CD4-positive, alpha-beta memory T cell (primary cell): ENCODE measurements at regions not wholly inside any gene's neighbourhood (a gene's known extent, or its start where the extent isn't known, plus 50 kb on each side); places are given as distances from the start of the nearest gene placed in this dataset.

Experiments used
- CTCF ChIA-PET: fragments of 350-600 bp; sonication (Branson Sonifier 250); formaldehyde crosslinking; loops from one replicate; lab custom pipeline; 2021; ENCODE audit warnings: inconsistent platforms; ENCODE audit not compliant: partially characterized antibody; lab: Charles Lee
- POLR2A ChIA-PET: fragments of 350-600 bp; sonication (Branson Sonifier 250); formaldehyde crosslinking; loops from one replicate; lab custom pipeline; 2021; ENCODE audit not compliant: partially characterized antibody; lab: Charles Lee
- DNase-seq, 5 donors: peaks; one replicate each; pipeline versions ENCODE4 v3.0.0 to v3.0.0-alpha.2; 2020 to 2022; ENCODE audit warnings: mixed read lengths in 1 of 5
- H3K27ac ChIP-seq: one replicate; pipeline ENCODE4 v1.7.0; 2013; ENCODE audit warnings: low read depth, low read length
- H3K27me3 ChIP-seq: 2 replicates; pipeline ENCODE4 v1.7.0; 2013; ENCODE audit warnings: mild to moderate bottlenecking, low read length, moderate library complexity; ENCODE audit not compliant: insufficient read depth
- H3K36me3 ChIP-seq: 2 replicates; pipeline ENCODE4 v1.7.0; 2013; ENCODE audit warnings: mild to moderate bottlenecking, low read length, moderate library complexity; ENCODE audit not compliant: insufficient read depth
- H3K4me1 ChIP-seq: 2 replicates; pipeline ENCODE4 v1.7.0; 2013; ENCODE audit warnings: mild to moderate bottlenecking, low read length, moderate library complexity; ENCODE audit not compliant: insufficient read depth
- H3K4me3 ChIP-seq, 2 donors: one replicate each; pipeline ENCODE4 v1.7.0; 2013; ENCODE audit warnings: low read length in 2 of 2, mild to moderate bottlenecking in 1 of 2
- H3K9me3 ChIP-seq, 2 donors: one replicate each; pipeline ENCODE4 v1.7.0; 2013; ENCODE audit warnings: low read length in 2 of 2, control low read depth in 1 of 2; ENCODE audit not compliant: control insufficient read depth in 1 of 2
- H3K27ac Mint-ChIP-seq, 7 donors: one replicate each; pipeline ENCODE4 v1.8.0; 2020 to 2021; ENCODE audit warnings: mixed read lengths in 7 of 7, mild to moderate bottlenecking in 6 of 7, inconsistent platforms in 3 of 7, moderate library complexity in 3 of 7
- H3K27me3 Mint-ChIP-seq, 2 donors: one replicate each; pipeline ENCODE4 v1.8.0; 2020 to 2021; ENCODE audit warnings: mixed read lengths in 2 of 2
- H3K36me3 Mint-ChIP-seq, 2 donors: one replicate each; pipeline ENCODE4 v1.8.0; 2020 to 2021; ENCODE audit warnings: mixed read lengths in 2 of 2, inconsistent platforms in 1 of 2, mild to moderate bottlenecking in 1 of 2
- H3K4me1 Mint-ChIP-seq, 4 donors: one replicate each; pipeline ENCODE4 v1.8.0; 2020 to 2021; ENCODE audit warnings: mixed read lengths in 4 of 4, mild to moderate bottlenecking in 1 of 4
- H3K4me3 Mint-ChIP-seq, 8 donors: one replicate each; pipeline ENCODE4 v1.8.0; 2020 to 2021; ENCODE audit warnings: mixed read lengths in 8 of 8, mild to moderate bottlenecking in 7 of 8, moderate library complexity in 6 of 8, inconsistent platforms in 3 of 8
- H3K9me3 Mint-ChIP-seq, 8 donors: one replicate each; pipeline ENCODE4 v1.8.0; 2020 to 2021; ENCODE audit warnings: mixed read lengths in 8 of 8, mild to moderate bottlenecking in 5 of 8, inconsistent platforms in 3 of 8, moderate library complexity in 1 of 8
- intact Hi-C: fragments of 100-400 bp; cut with micrococcal nuclease; formaldehyde crosslinking; loops from one replicate; pipeline ENCODE4 v1.15.1; 2023

- no peak overlapping the region for H3K4me3 Mint-ChIP-seq
- H3K36me3 ChIP-seq: no peaks in the 10 kb centered on the region
- no peaks in the 10 kb centered on the region for H3K9me3 ChIP-seq
- no peak overlapping the region for H3K4me3 ChIP-seq
- peaks cover 12 to 17% of the 10 kb centered on the region in 2 donors for H3K27me3 Mint-ChIP-seq
- H3K4me1 ChIP-seq: no peaks in the 10 kb centered on the region
- ChIA-PET CTCF (interaction anchor here (0.8 to 5.2 kb wide), 2 partner anchors 10 to 1321 kb away, joined by 3 to 28 read pairs; no protein-coding TSS in a partner anchor), POLR2A (no interaction called here)
- H3K36me3 Mint-ChIP-seq: no peaks in the 10 kb centered on the region
- H3K27me3 ChIP-seq: no peaks in the 10 kb centered on the region
- H3K9me3 Mint-ChIP-seq: no peaks in the 10 kb centered on the region
- peaks cover 0 to 4% (median 2%) of the 10 kb centered on the region in 4 donors for H3K4me1 Mint-ChIP-seq
- no peak overlapping the region for H3K27ac Mint-ChIP-seq
- no peak for DNase-seq
- no peak overlapping the region for H3K27ac ChIP-seq
- intact Hi-C loops: loop anchor here (10.0 kb wide), 2 partner anchors 1526 to 1766 kb away; no protein-coding TSS in a partner anchor
Observed at GRCh38 chr12:30840715-30841114, 85.8 kb upstream of the TSPAN11 start.

- POLR2A ChIA-PET: no interaction called here
- peaks cover 0 to 4% (median 2%) of the 10 kb centered on the region in 4 donors for H3K4me1 Mint-ChIP-seq
Observed at GRCh38 chr12:30839643-30840220, 85.0 kb upstream of the CAPRIN2 start.

GRCh38 chr12:30837595-30837994, 82.8 kb upstream of the CAPRIN2 start:
- Mint-ChIP-seq H3K27ac (no peak overlapping the region), H3K4me1 (no peaks in the 10 kb centered on the region), H3K9me3 (no peaks in the 10 kb centered on the region), H3K4me3 (no peak overlapping the region), H3K36me3 (no peaks in the 10 kb centered on the region), H3K27me3 (peaks cover 18 to 25% of the 10 kb centered on the region in 2 donors)
- POLR2A ChIA-PET: no interaction called here
- Histone ChIP-seq H3K36me3 (no peaks in the 10 kb centered on the region), H3K9me3 (no peaks in the 10 kb centered on the region), H3K27me3 (no peaks in the 10 kb centered on the region), H3K4me1 (no peaks in the 10 kb centered on the region), H3K27ac (no peak overlapping the region), H3K4me3 (no peak overlapping the region)
- intact Hi-C loops: no loop called here
- DNase-seq: no peak
- CTCF ChIA-PET: no interaction called here

More at GRCh38 chr12:30839643-30840220, 85.0 kb upstream of the CAPRIN2 start:
- intact Hi-C loops: loop anchor here (10.0 kb wide), 2 partner anchors 1525 to 1765 kb away; no protein-coding TSS in a partner anchor
- Histone ChIP-seq H3K27ac (no peak overlapping the region), H3K36me3 (no peaks in the 10 kb centered on the region), H3K27me3 (no peaks in the 10 kb centered on the region), H3K9me3 (no peaks in the 10 kb centered on the region), H3K4me1 (no peaks in the 10 kb centered on the region), H3K4me3 (no peak overlapping the region)
- Mint-ChIP-seq H3K4me3 (no peak overlapping the region), H3K27ac (no peak overlapping the region), H3K27me3 (peaks cover 15 to 17% of the 10 kb centered on the region in 2 donors), H3K36me3 (no peaks in the 10 kb centered on the region), H3K9me3 (no peaks in the 10 kb centered on the region)
- DNase-seq: no peak
- CTCF ChIA-PET: no interaction called here

- no peak overlapping the region for H3K4me3 Mint-ChIP-seq
- intact Hi-C loops: no loop called here
- peaks cover 18 to 26% of the 10 kb centered on the region in 2 donors for H3K27me3 Mint-ChIP-seq
- Histone ChIP-seq H3K4me3 (no peak overlapping the region), H3K27ac (no peak overlapping the region), H3K4me1 (no peaks in the 10 kb centered on the region), H3K27me3 (no peaks in the 10 kb centered on the region), H3K9me3 (no peaks in the 10 kb centered on the region), H3K36me3 (no peaks in the 10 kb centered on the region)
- no peak for DNase-seq
- H3K4me1 Mint-ChIP-seq: no peaks in the 10 kb centered on the region
- no peaks in the 10 kb centered on the region for H3K36me3 Mint-ChIP-seq
- H3K27ac Mint-ChIP-seq: peak overlapping the region in 1 of 7 donors; percentile 18
- H3K9me3 Mint-ChIP-seq: no peaks in the 10 kb centered on the region
- CTCF ChIA-PET: interaction anchor here (1.6 kb wide), 1 partner anchor 8 kb away, joined by 3 read pairs; no protein-coding TSS in a partner anchor
- POLR2A ChIA-PET: no interaction called here
Observed at GRCh38 chr12:30836656-30837445, 82.1 kb upstream of the CAPRIN2 start.

GRCh38 chr12:30835216-30835615, 80.5 kb upstream of the CAPRIN2 start:
- ChIA-PET POLR2A (no interaction called here), CTCF (interaction anchor here (1.6 kb wide), 1 partner anchor 10 kb away, joined by 3 read pairs; no protein-coding TSS in a partner anchor)
- no peak overlapping the region for H3K4me3 ChIP-seq
- Mint-ChIP-seq H3K4me1 (no peaks in the 10 kb centered on the region), H3K27ac (no peak overlapping the region), H3K36me3 (no peaks in the 10 kb centered on the region), H3K9me3 (no peaks in the 10 kb centered on the region), H3K4me3 (no peak overlapping the region), H3K27me3 (peaks cover 21 to 28% of the 10 kb centered on the region in 2 donors)
- DNase-seq: no peak
- H3K27me3 ChIP-seq: no peaks in the 10 kb centered on the region
- H3K27ac ChIP-seq: no peak overlapping the region
- intact Hi-C loops: no loop called here
- H3K4me1 ChIP-seq: no peaks in the 10 kb centered on the region
- H3K9me3 ChIP-seq: no peaks in the 10 kb centered on the region
- no peaks in the 10 kb centered on the region for H3K36me3 ChIP-seq

- no peaks in the 10 kb centered on the region for H3K36me3 Mint-ChIP-seq
- POLR2A ChIA-PET: no interaction called here
- no peaks in the 10 kb centered on the region for H3K9me3 Mint-ChIP-seq
- H3K27ac Mint-ChIP-seq: no peak overlapping the region
- peaks cover 16 to 38% of the 10 kb centered on the region in 2 donors for H3K27me3 Mint-ChIP-seq
- H3K27me3 ChIP-seq: no peaks in the 10 kb centered on the region
- no peak for DNase-seq
- H3K36me3 ChIP-seq: no peaks in the 10 kb centered on the region
- H3K27ac ChIP-seq: no peak overlapping the region
- H3K4me1 Mint-ChIP-seq: no peaks in the 10 kb centered on the region
- H3K9me3 ChIP-seq: no peaks in the 10 kb centered on the region
- intact Hi-C loops: no loop called here
- no peaks in the 10 kb centered on the region for H3K4me1 ChIP-seq
- no peak overlapping the region for H3K4me3 Mint-ChIP-seq
- CTCF ChIA-PET: no interaction called here
- no peak overlapping the region for H3K4me3 ChIP-seq
Observed at GRCh38 chr12:30830751-30831150, 76.0 kb upstream of the CAPRIN2 start.

GRCh38 chr12:30829876-30830275, 75.1 kb upstream of the CAPRIN2 start:
- no peak overlapping the region for H3K4me3 ChIP-seq
- Mint-ChIP-seq H3K27me3 (peaks cover 13 to 40% of the 10 kb centered on the region in 2 donors), H3K4me1 (no peaks in the 10 kb centered on the region), H3K4me3 (no peak overlapping the region), H3K36me3 (no peaks in the 10 kb centered on the region), H3K9me3 (no peaks in the 10 kb centered on the region), H3K27ac (no peak overlapping the region)
- no peak overlapping the region for H3K27ac ChIP-seq
- intact Hi-C loops: no loop called here
- ChIA-PET CTCF (interaction anchor here (0.8 to 1.0 kb wide), 2 partner anchors 17 to 25 kb away, joined by 3 to 5 read pairs; no protein-coding TSS in a partner anchor), POLR2A (no interaction called here)
- no peaks in the 10 kb centered on the region for H3K4me1 ChIP-seq
- no peaks in the 10 kb centered on the region for H3K27me3 ChIP-seq
- H3K9me3 ChIP-seq: no peaks in the 10 kb centered on the region
- no peaks in the 10 kb centered on the region for H3K36me3 ChIP-seq
- no peak for DNase-seq
